Neural cell (in vitro differentiated cells): ENCODE measurements at regions not wholly inside any gene's neighbourhood (a gene's known extent, or its start where the extent isn't known, plus 50 kb on each side); places are given as distances from the start of the nearest gene placed in this dataset.

Experiments used
- H2AFZ ChIP-seq: fragments of 200-600, 300-800 bp; sonication (generic), shearing (Covaris generic); 2 replicates; pipeline ENCODE4 v1.6.0; 2014; ENCODE audit warnings: low read depth, mild to moderate bottlenecking, antibody characterized with exemption, low read length, moderate library complexity
- H3F3A ChIP-seq: fragments of 200-600 bp; shearing (Covaris generic); 2 replicates; pipeline ENCODE4 v1.6.1; 2016; ENCODE audit warnings: mild to moderate bottlenecking, moderate library complexity, mixed read lengths, antibody characterized with exemption, low read length; ENCODE audit not compliant: insufficient read depth, poor library complexity, severe bottlenecking
- H3K27ac ChIP-seq: fragments of 200-600, 300-800 bp; sonication (generic), shearing (Covaris generic); 2 replicates; pipeline ENCODE4 v1.5.1; 2014; ENCODE audit warnings: mild to moderate bottlenecking, low read length, moderate library complexity
- H3K27me3 ChIP-seq: fragments of 300-800, 200-600 bp; sonication (generic), shearing (Covaris generic); 2 replicates; pipeline ENCODE4 v1.6.0; 2014; ENCODE audit warnings: mild to moderate bottlenecking, low read depth, low read length, moderate library complexity; ENCODE audit not compliant: insufficient read depth
- H3K36me3 ChIP-seq: fragments of 300-800, 200-600 bp; sonication (generic), shearing (Covaris generic); 2 replicates; pipeline ENCODE4 v1.5.1; 2014; ENCODE audit warnings: mild to moderate bottlenecking, antibody characterized with exemption, low read length, moderate library complexity; ENCODE audit not compliant: insufficient read depth
- H3K4me2 ChIP-seq: fragments of 300-800, 200-600 bp; sonication (generic), shearing (Covaris generic); 2 replicates; pipeline ENCODE4 v1.6.0; 2014; ENCODE audit warnings: mild to moderate bottlenecking, low read length
- H3K4me3 ChIP-seq: fragments of 300-800, 200-600 bp; sonication (generic), shearing (Covaris generic); 2 replicates; pipeline ENCODE4 v1.5.1; 2014; ENCODE audit warnings: mild to moderate bottlenecking, low read length, moderate library complexity
- H3K79me2 ChIP-seq: fragments of 200-600 bp; shearing (Covaris generic); replicated peaks from 2 replicates; pipeline ENCODE4 v1.6.0; 2014; ENCODE audit warnings: mild to moderate bottlenecking, low read length, moderate library complexity; ENCODE audit not compliant: insufficient read depth
- H3K9ac ChIP-seq: fragments of 300-800, 200-600 bp; sonication (generic), shearing (Covaris generic); 2 replicates; pipeline ENCODE4 v1.6.1; 2016; ENCODE audit warnings: mild to moderate bottlenecking, low read length, mixed read lengths
- H3K9me2 ChIP-seq: fragments of 200-600 bp; shearing (Covaris generic); 2 replicates; pipeline ENCODE4 v1.6.1; 2016; ENCODE audit warnings: mild to moderate bottlenecking, low read length, mixed read lengths; ENCODE audit not compliant: insufficient read depth
- H3K9me3 ChIP-seq: fragments of 200-600, 300-800 bp; sonication (generic), shearing (Covaris generic); 2 replicates; pipeline ENCODE4 v1.6.1; 2016; ENCODE audit warnings: mild to moderate bottlenecking, mixed run types, low read length, moderate library complexity, mixed read lengths
- H4K20me1 ChIP-seq: fragments of 200-600 bp; shearing (Covaris generic); 2 replicates; pipeline ENCODE4 v1.6.1; 2016; ENCODE audit warnings: mild to moderate bottlenecking, mixed run types; ENCODE audit not compliant: insufficient read depth
- EP300 ChIP-seq: fragments of 450-650 bp; conservative IDR thresholded peaks from 2 replicates; pipeline ENCODE4 v1.6.1; 2014; ENCODE audit warnings: antibody characterized with exemption, mild to moderate bottlenecking, moderate library complexity; ENCODE audit not compliant: poor library complexity, severe bottlenecking
- EZH2 ChIP-seq: fragments of 200-600, 300-800 bp; shearing (Covaris generic), sonication (generic); IDR thresholded peaks from 2 replicates; pipeline ENCODE4 v1.6.1; 2014; ENCODE audit warnings: antibody characterized with exemption, low read length, borderline replicate concordance, mild to moderate bottlenecking; ENCODE audit not compliant: insufficient read depth, poor library complexity, severe bottlenecking
- MXI1 ChIP-seq: fragments of 450-650 bp; conservative IDR thresholded peaks from 2 replicates; pipeline ENCODE4 v1.6.1; 2014; ENCODE audit warnings: antibody characterized with exemption, mild to moderate bottlenecking; ENCODE audit not compliant: poor library complexity, severe bottlenecking
- POLR2AphosphoS5 ChIP-seq: IDR thresholded peaks from 2 replicates; pipeline ENCODE4 v1.6.1; 2012
- RAD21 ChIP-seq: fragments of 450-650 bp; conservative IDR thresholded peaks from 2 replicates; pipeline ENCODE4 v1.6.1; 2014; ENCODE audit warnings: antibody characterized with exemption, mild to moderate bottlenecking, moderate library complexity
- REST ChIP-seq: IDR thresholded peaks from 2 replicates; pipeline ENCODE4 v1.6.1; 2012; ENCODE audit warnings: borderline replicate concordance
- SMC3 ChIP-seq: fragments of 450-650 bp; conservative IDR thresholded peaks from 2 replicates; pipeline ENCODE4 v1.6.1; 2014; ENCODE audit warnings: antibody characterized with exemption, mild to moderate bottlenecking, moderate library complexity; ENCODE audit not compliant: poor library complexity
- TAF1 ChIP-seq: IDR thresholded peaks from 2 replicates; pipeline ENCODE4 v1.6.1; 2012; ENCODE audit warnings: low read depth
- TF ChIP-seq, protein P1 (sequence below): fragments of 450-650 bp; IDR thresholded peaks from 2 replicates; pipeline ENCODE4 v1.5.1; 2014; ENCODE audit warnings: antibody characterized with exemption, mild to moderate bottlenecking, moderate library complexity; ENCODE audit not compliant: poor library complexity, severe bottlenecking

GRCh38 chr4:179817317-179817716 lies 2375.1 kb upstream of the AGA start:
- no peaks in the 10 kb centered on the region for H3F3A ChIP-seq

DNA sequence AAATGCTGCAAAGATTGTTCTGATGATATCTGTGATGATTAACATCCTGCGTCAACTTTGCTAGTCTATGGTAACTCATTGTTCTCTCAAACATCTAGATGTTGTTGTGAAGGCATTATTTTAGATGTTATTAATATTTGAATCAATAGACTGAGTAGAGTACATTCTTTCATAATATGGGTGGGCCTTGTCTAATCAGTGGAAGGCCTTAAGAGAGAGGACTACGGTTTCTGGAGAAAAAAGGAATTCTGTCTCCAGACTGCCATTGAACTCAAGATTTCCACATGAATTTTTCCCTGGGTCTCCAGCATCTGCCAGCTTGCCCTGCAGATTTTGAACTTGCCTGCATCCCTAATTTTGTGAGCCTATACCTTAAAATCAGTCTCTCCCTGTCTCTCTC lies 2381.1 kb upstream of the AGA start:
- TF ChIP-seq SMC3, result no peak
- no peak for TF ChIP-seq MXI1
- no peak for TF ChIP-seq RAD21
- TF ChIP-seq, protein P1, sequence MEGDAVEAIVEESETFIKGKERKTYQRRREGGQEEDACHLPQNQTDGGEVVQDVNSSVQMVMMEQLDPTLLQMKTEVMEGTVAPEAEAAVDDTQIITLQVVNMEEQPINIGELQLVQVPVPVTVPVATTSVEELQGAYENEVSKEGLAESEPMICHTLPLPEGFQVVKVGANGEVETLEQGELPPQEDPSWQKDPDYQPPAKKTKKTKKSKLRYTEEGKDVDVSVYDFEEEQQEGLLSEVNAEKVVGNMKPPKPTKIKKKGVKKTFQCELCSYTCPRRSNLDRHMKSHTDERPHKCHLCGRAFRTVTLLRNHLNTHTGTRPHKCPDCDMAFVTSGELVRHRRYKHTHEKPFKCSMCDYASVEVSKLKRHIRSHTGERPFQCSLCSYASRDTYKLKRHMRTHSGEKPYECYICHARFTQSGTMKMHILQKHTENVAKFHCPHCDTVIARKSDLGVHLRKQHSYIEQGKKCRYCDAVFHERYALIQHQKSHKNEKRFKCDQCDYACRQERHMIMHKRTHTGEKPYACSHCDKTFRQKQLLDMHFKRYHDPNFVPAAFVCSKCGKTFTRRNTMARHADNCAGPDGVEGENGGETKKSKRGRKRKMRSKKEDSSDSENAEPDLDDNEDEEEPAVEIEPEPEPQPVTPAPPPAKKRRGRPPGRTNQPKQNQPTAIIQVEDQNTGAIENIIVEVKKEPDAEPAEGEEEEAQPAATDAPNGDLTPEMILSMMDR, result no peak
- TF ChIP-seq POLR2AphosphoS5, result no peak
- no peak for TF ChIP-seq TAF1
- TF ChIP-seq REST, result no peak
- TF ChIP-seq EZH2, result no peak
- TF ChIP-seq EP300, result no peak
- Histone ChIP-seq H4K20me1 (no peaks in the 10 kb centered on the region), H3K79me2 (no peaks in the 10 kb centered on the region), H3K9me3 (no peaks in the 10 kb centered on the region), H3K36me3 (no peaks in the 10 kb centered on the region), H3K27me3 (no peaks in the 10 kb centered on the region), H3K4me2 (no peak overlapping the region), H2AFZ (no peak overlapping the region), H3F3A (no peaks in the 10 kb centered on the region), H3K4me3 (no peak overlapping the region), H3K9me2 (no peaks in the 10 kb centered on the region), H3K9ac (no peak overlapping the region), H3K27ac (no peak overlapping the region)

More at GRCh38 chr4:179817317-179817716, 2375.1 kb upstream of the AGA start:
- H3K79me2 ChIP-seq, result no peaks in the 10 kb centered on the region
- H3K4me3 ChIP-seq, result no peak overlapping the region
- H3K36me3 ChIP-seq, result no peaks in the 10 kb centered on the region
- TF ChIP-seq POLR2AphosphoS5 (no peak), EZH2 (no peak)
- H2AFZ ChIP-seq, result no peak overlapping the region
- H3K4me2 ChIP-seq, result no peak overlapping the region
- H3K27ac ChIP-seq, result no peak overlapping the region
- no peaks in the 10 kb centered on the region for H4K20me1 ChIP-seq
- no peaks in the 10 kb centered on the region for H3K9me2 ChIP-seq
- H3K9ac ChIP-seq, result no peak overlapping the region
- H3K27me3 ChIP-seq, result no peaks in the 10 kb centered on the region
- H3K9me3 ChIP-seq, result no peaks in the 10 kb centered on the region

DNA sequence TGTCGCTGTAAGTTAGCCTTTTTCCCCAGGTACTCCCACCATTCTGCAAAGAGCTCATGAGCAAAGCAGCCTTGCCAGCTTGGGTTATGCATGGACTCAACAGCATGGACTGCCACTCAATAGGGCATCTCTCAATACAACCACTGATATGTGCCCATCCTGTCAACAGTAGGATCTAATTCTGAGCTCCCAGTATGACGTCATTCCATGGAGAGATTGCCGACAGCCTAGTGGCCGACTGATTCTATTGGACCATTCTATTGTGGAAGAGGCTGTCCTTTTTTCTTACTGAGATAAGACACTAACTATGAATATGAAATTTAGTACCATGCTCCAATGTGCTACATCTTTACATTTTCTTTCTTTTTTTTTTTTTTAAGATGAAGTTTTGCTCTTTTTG lies 2389.0 kb upstream of the AGA start:
- Histone ChIP-seq H3K9ac (no peak overlapping the region), H3K36me3 (no peaks in the 10 kb centered on the region), H3K9me3 (no peaks in the 10 kb centered on the region), H4K20me1 (no peaks in the 10 kb centered on the region), H3K27me3 (no peaks in the 10 kb centered on the region), H3K4me2 (no peak overlapping the region), H3K79me2 (no peaks in the 10 kb centered on the region), H2AFZ (no peak overlapping the region), H3K9me2 (no peaks in the 10 kb centered on the region), H3F3A (no peaks in the 10 kb centered on the region), H3K27ac (no peak overlapping the region), H3K4me3 (no peak overlapping the region)
- TF ChIP-seq MXI1 (no peak), TAF1 (no peak), EZH2 (no peak), POLR2AphosphoS5 (no peak), EP300 (no peak), SMC3 (no peak), RAD21 (no peak)
- TF ChIP-seq, protein P1, result no peak
